CD4-positive, alpha-beta T cell (primary cell): ENCODE measurements at regions not wholly inside any gene's neighbourhood (a gene's known extent, or its start where the extent isn't known, plus 50 kb on each side); places are given as distances from the start of the nearest gene placed in this dataset.
"Not testable (repeated sequence)": the region's sequence is repeated elsewhere in the genome, so short reads cannot be mapped to it uniquely, and the experiment has no call there.

Experiments
- ATAC-seq: fragments of 200-7000 bp; cut with Tn5 transposase; one replicate; pipeline ENCODE4 v1.10.0; 2022; ENCODE audit warnings: mild to moderate bottlenecking; ENCODE audit not compliant: poor library complexity
- CTCF ChIA-PET: fragments of 350-600 bp; sonication (Branson Sonifier 250); formaldehyde crosslinking; loops from one replicate; lab custom pipeline; 2021; ENCODE audit warnings: antibody characterized with exemption, inconsistent platforms; lab: Charles Lee
- POLR2A ChIA-PET: fragments of 350-600 bp; sonication (Branson Sonifier 250); formaldehyde crosslinking; loops from one replicate; lab custom pipeline; 2021; ENCODE audit warnings: antibody characterized with exemption, inconsistent platforms; lab: Charles Lee
- DNase-seq, 14 experiments: peaks; one replicate each; pipeline ENCODE4 v3.0.0-alpha.2; 2013 to 2020; ENCODE audit warnings: mixed read lengths in 2 of 14
- H3K27ac ChIP-seq, 2 donors: one replicate each; pipeline versions ENCODE4 v1.5.1 to v1.7.0; 2013; ENCODE audit warnings: low read length in 2 of 2, low read depth in 1 of 2, mild to moderate bottlenecking in 1 of 2
- H3K27me3 ChIP-seq, 2 experiments: 1 replicate in 1 of 2; 2 replicates in 1 of 2; pipeline versions ENCODE4 v1.6.1 to v1.7.0; 2013; ENCODE audit warnings: low read length in 2 of 2, control low read depth in 1 of 2, mild to moderate bottlenecking in 1 of 2, moderate library complexity in 1 of 2; ENCODE audit not compliant: insufficient read depth in 2 of 2, control insufficient read depth in 1 of 2
- H3K36me3 ChIP-seq: one replicate; pipeline ENCODE4 v1.6.1; 2013; ENCODE audit warnings: low read length, control low read depth; ENCODE audit not compliant: insufficient read depth
- H3K4me1 ChIP-seq: one replicate; pipeline ENCODE4 v1.6.1; 2013; ENCODE audit warnings: low read length, control low read depth; ENCODE audit not compliant: insufficient read depth
- H3K4me3 ChIP-seq: one replicate; pipeline ENCODE4 v1.5.1; 2013; ENCODE audit warnings: mild to moderate bottlenecking, low read length, moderate library complexity
- H3K9me3 ChIP-seq, 2 experiments: 1 replicate in 1 of 2; 2 replicates in 1 of 2; pipeline versions ENCODE4 v1.6.1 to v1.7.0; 2013; ENCODE audit warnings: low read length in 2 of 2, mild to moderate bottlenecking in 2 of 2, control low read depth in 1 of 2, moderate library complexity in 1 of 2; ENCODE audit not compliant: control insufficient read depth in 1 of 2, insufficient read depth in 1 of 2
- H3K27ac Mint-ChIP-seq: one replicate; pipeline ENCODE4 v1.8.0; 2020; ENCODE audit warnings: mixed read lengths
- H3K27me3 Mint-ChIP-seq: one replicate; pipeline ENCODE4 v1.8.0; 2021; ENCODE audit warnings: mixed read lengths
- H3K36me3 Mint-ChIP-seq: one replicate; pipeline ENCODE4 v1.8.0; 2021; ENCODE audit warnings: low read depth, mixed read lengths
- H3K4me1 Mint-ChIP-seq: one replicate; pipeline ENCODE4 v1.8.0; 2021; ENCODE audit warnings: low read depth, mixed read lengths
- H3K4me3 Mint-ChIP-seq: one replicate; pipeline ENCODE4 v1.8.0; 2020; ENCODE audit warnings: mild to moderate bottlenecking, mixed read lengths
- H3K9me3 Mint-ChIP-seq: one replicate; pipeline ENCODE4 v1.8.0; 2020; ENCODE audit warnings: mixed read lengths
- intact Hi-C, 2 experiments: fragments of 100-400 bp; cut with DNase I in 1 of 2; cut with micrococcal nuclease in 1 of 2; formaldehyde crosslinking; loops; one replicate each; pipeline versions ENCODE4 v1.15.1 to v1.9.0; 2023 to 2025; cut with DNase I, micrococcal nuclease
- TF ChIP-seq, protein P1 (sequence below): fragments of 200-600 bp; IDR thresholded peaks from one replicate; pipeline ENCODE4 v1.8.0; 2022; ENCODE audit warnings: antibody characterized with exemption, mild to moderate bottlenecking

GRCh38 chr2:126145752-126146151 is 510.2 kb upstream of the GYPC start:
- TF ChIP-seq, protein P1, sequence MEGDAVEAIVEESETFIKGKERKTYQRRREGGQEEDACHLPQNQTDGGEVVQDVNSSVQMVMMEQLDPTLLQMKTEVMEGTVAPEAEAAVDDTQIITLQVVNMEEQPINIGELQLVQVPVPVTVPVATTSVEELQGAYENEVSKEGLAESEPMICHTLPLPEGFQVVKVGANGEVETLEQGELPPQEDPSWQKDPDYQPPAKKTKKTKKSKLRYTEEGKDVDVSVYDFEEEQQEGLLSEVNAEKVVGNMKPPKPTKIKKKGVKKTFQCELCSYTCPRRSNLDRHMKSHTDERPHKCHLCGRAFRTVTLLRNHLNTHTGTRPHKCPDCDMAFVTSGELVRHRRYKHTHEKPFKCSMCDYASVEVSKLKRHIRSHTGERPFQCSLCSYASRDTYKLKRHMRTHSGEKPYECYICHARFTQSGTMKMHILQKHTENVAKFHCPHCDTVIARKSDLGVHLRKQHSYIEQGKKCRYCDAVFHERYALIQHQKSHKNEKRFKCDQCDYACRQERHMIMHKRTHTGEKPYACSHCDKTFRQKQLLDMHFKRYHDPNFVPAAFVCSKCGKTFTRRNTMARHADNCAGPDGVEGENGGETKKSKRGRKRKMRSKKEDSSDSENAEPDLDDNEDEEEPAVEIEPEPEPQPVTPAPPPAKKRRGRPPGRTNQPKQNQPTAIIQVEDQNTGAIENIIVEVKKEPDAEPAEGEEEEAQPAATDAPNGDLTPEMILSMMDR: no peak
- H3K36me3 Mint-ChIP-seq: no peaks in the 10 kb centered on the region
- no peaks in the 10 kb centered on the region for H3K36me3 ChIP-seq
- H3K9me3 Mint-ChIP-seq: peaks cover 2% of the 10 kb centered on the region
- H3K9me3 ChIP-seq: peaks cover 0 to 4% of the 10 kb centered on the region in 2 experiments
- CTCF ChIA-PET: no interaction called here
- no peaks in the 10 kb centered on the region for H3K4me1 ChIP-seq
- H3K27me3 Mint-ChIP-seq: no peaks in the 10 kb centered on the region
- DNase-seq (no peak), ATAC-seq (no peak)
- no peak overlapping the region for H3K4me3 Mint-ChIP-seq
- POLR2A ChIA-PET: no interaction called here
- H3K4me1 Mint-ChIP-seq: no peaks in the 10 kb centered on the region
- H3K4me3 ChIP-seq: no peak overlapping the region
- H3K27ac ChIP-seq: no peak overlapping the region
- intact Hi-C loops: no loop called here
- H3K27ac Mint-ChIP-seq: no peak overlapping the region
- no peaks in the 10 kb centered on the region for H3K27me3 ChIP-seq

GRCh38 chr2:126154256-126154785 is 501.6 kb upstream of the GYPC start:
- DNase-seq (no peak), ATAC-seq (no peak)
- H3K27ac Mint-ChIP-seq: no peak overlapping the region
- Histone ChIP-seq H3K36me3 (no peaks in the 10 kb centered on the region), H3K4me3 (no peak overlapping the region), H3K4me1 (no peaks in the 10 kb centered on the region), H3K27me3 (no peaks in the 10 kb centered on the region), H3K27ac (no peak overlapping the region), H3K9me3 (no peaks in the 10 kb centered on the region)
- peaks cover 15% of the 10 kb centered on the region for H3K9me3 Mint-ChIP-seq
- H3K4me3 Mint-ChIP-seq: no peak overlapping the region
- no peaks in the 10 kb centered on the region for H3K27me3 Mint-ChIP-seq
- TF ChIP-seq, protein P1: no peak
- H3K36me3 Mint-ChIP-seq: no peaks in the 10 kb centered on the region
- CTCF ChIA-PET: no interaction called here
- no peaks in the 10 kb centered on the region for H3K4me1 Mint-ChIP-seq
- intact Hi-C loops: no loop called here
- POLR2A ChIA-PET: no interaction called here

DNA sequence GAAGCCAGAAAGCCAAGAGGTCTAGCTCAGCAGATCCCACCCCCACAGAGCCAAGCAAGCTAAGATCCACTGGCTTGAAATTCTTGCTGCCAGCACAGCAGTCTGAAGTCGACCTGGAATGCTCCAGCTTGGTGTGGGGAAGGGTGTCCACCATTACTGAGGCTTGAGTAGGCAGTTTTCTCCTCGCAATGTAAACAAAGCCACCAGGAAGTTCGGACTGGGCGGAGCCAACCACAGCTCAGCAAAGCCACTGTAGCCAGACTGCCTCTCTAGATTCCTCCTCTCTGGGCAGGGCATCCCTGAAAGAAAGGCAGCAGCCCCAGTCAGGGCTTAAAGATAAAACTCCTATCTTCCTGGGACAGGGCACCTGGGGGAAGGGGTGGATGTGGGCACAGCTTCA is 495.0 kb upstream of the GYPC start:
- H3K36me3 Mint-ChIP-seq, H3K36me3 ChIP-seq, H3K4me1 Mint-ChIP-seq, POLR2A ChIA-PET, H3K4me3 Mint-ChIP-seq, H3K4me1 ChIP-seq, H3K27me3 Mint-ChIP-seq, H3K27ac Mint-ChIP-seq, H3K27me3 ChIP-seq, H3K27ac ChIP-seq, CTCF ChIA-PET, H3K9me3 ChIP-seq, DNase-seq, ATAC-seq, intact Hi-C loops, H3K4me3 ChIP-seq, H3K9me3 Mint-ChIP-seq: not testable (repeated sequence)

- ChIA-PET POLR2A (no interaction called here), CTCF (no interaction called here)
- Mint-ChIP-seq H3K36me3 (no peaks in the 10 kb centered on the region), H3K9me3 (peaks cover 3% of the 10 kb centered on the region), H3K4me1 (no peaks in the 10 kb centered on the region), H3K27me3 (no peaks in the 10 kb centered on the region), H3K4me3 (no peak overlapping the region), H3K27ac (no peak overlapping the region)
- Histone ChIP-seq H3K4me1 (no peaks in the 10 kb centered on the region), H3K36me3 (no peaks in the 10 kb centered on the region), H3K27me3 (no peaks in the 10 kb centered on the region), H3K27ac (no peak overlapping the region), H3K9me3 (peaks cover 0 to 17% of the 10 kb centered on the region in 2 experiments), H3K4me3 (no peak overlapping the region)
- ATAC-seq (no peak), DNase-seq (no peak)
- intact Hi-C loops: no loop called here
- TF ChIP-seq, protein P1: no peak
These were observed 483.2 kb upstream of the GYPC start for GRCh38 chr2:126172631-126173184.
